ENCODE measurements at regions not wholly inside any gene's neighbourhood (a gene's known extent, or its start where the extent isn't known, plus 50 kb on each side); places are given as distances from the start of the nearest gene placed in this dataset.

DNA sequence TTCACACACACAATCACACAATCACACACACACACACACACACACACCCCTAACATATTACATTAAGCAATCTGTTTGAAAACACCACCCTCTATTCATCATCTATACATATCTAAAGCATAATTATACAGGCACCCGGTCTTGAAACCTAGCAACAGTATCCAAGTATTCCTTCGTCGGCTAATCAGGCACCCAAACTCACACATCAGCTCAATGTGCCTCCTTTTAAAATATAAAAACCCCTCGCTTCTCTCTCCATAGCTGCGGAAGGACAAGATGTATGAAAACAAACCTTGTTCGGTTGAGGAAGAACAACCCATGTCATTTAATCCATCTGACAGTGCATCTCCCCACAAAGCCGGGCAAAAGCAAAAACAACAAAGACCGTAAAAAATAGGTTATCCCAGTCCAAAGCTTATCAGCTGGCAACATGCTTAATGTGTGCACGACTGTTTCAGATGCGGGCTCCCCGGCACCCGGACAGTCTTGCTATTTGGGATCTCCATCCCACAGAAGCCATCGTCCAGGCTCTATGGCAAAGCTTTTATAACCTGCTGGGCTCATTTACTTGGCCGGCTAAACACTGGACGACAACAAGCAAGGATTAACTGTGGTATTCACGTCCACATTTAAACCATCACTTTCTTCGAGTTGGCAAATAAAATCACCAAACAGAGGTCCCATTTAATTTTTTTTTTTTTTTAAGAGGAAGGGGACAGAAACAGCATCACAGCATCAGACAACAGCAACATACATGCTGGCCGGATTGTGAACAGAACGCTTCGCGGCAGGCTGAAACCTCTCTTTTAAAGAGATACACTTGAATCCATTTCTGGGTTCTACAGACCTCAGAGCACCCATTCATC, 365.5 kb downstream of the SHANK2 start:
- 84% methylated on average over 21 of the region's 21 CpGs for WGBS (ENCODE audit: insufficient coverage, low coverage, low lambda C conversion rate, missing lambda C conversion rate)
- DNase-seq (no peak), ATAC-seq (no peak)
- H3K4me3 ChIP-seq: no peak overlapping the region
- intact Hi-C loops (cut with DNase I): no loop called here
- H3K27ac ChIP-seq: no peak overlapping the region
- no peaks in the 10 kb centered on the region for H3K27me3 ChIP-seq
- TF ChIP-seq POLR2A (IDR thresholded peaks at IDR 0.05): no peak
- TF ChIP-seq, protein P1, sequence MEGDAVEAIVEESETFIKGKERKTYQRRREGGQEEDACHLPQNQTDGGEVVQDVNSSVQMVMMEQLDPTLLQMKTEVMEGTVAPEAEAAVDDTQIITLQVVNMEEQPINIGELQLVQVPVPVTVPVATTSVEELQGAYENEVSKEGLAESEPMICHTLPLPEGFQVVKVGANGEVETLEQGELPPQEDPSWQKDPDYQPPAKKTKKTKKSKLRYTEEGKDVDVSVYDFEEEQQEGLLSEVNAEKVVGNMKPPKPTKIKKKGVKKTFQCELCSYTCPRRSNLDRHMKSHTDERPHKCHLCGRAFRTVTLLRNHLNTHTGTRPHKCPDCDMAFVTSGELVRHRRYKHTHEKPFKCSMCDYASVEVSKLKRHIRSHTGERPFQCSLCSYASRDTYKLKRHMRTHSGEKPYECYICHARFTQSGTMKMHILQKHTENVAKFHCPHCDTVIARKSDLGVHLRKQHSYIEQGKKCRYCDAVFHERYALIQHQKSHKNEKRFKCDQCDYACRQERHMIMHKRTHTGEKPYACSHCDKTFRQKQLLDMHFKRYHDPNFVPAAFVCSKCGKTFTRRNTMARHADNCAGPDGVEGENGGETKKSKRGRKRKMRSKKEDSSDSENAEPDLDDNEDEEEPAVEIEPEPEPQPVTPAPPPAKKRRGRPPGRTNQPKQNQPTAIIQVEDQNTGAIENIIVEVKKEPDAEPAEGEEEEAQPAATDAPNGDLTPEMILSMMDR (IDR thresholded peaks at IDR 0.05): no peak
- H3K36me3 ChIP-seq: no peaks in the 10 kb centered on the region
- H3K4me1 ChIP-seq: no peaks in the 10 kb centered on the region
- no peaks in the 10 kb centered on the region for H3K9me3 ChIP-seq

DNA sequence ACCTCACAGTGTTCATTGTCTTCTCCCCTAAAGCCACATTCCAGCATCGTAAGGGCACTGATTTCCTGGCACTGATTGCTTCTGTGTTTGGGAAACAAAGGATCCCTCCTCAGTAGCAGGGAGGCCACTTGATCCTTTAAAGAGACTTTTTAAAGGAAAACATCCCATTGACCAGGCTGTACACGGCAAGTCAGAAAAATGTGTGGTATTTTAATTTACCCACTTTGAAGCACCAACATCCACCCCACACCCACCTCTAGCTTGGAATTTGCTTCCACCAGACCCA, 364.9 kb downstream of the SHANK2 start:
- no peaks in the 10 kb centered on the region for H3K4me1 ChIP-seq
- ATAC-seq (no peak), DNase-seq (no peak)
- H3K36me3 ChIP-seq: no peaks in the 10 kb centered on the region
- H3K27me3 ChIP-seq: no peaks in the 10 kb centered on the region
- H3K4me3 ChIP-seq: no peak overlapping the region
- intact Hi-C loops (cut with DNase I): no loop called here
- H3K27ac ChIP-seq: no peak overlapping the region
- H3K9me3 ChIP-seq: no peaks in the 10 kb centered on the region
- WGBS (ENCODE audit: insufficient coverage, low coverage, low lambda C conversion rate, missing lambda C conversion rate): 29% methylated on average over 2 of the region's 2 CpGs
- TF ChIP-seq POLR2A (IDR thresholded peaks at IDR 0.05): no peak
- TF ChIP-seq, protein P1 (IDR thresholded peaks at IDR 0.05): no peak

DNA sequence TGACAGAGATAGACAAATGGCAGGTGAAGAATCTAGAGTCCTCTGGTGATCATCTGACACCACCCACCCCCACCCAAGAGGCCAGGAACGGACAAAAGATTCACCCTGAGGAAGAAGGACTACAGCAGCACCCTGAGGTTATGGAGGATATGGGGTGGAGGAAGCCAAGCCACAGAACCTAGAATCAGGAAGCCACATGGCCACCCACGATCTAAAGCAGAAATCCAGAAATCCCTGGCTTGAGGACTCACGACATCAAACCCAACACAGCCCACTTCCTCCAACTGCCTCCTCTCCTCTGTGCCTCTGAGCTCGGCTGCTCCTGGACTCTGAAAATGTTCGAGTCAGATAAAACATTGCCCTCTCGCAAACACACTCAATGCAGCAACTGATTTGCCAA, 364.3 kb downstream of the SHANK2 start:
- Histone ChIP-seq H3K4me1 (no peaks in the 10 kb centered on the region), H3K27me3 (no peaks in the 10 kb centered on the region)

DNA sequence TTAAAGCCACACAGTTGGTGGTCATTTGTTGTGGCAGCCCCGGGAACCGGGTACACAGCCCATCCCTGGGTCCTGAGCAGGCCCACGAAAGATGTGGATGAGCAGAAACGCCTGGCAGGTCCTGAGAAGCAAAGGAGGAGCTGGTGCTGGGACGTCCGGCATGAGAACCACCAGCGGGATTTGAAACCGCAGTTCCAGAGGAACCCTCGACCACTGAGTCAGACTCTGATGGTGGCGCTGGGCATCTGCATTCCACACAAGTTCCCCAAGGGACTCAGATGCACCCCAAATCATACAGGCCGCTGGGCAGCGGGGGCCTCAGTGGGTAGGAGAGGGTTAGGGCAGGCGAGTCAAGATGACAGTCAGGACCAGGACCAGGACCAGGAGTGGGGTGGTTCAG, 363.0 kb downstream of the SHANK2 start:
- 90% methylated on average over 2 of the region's 13 CpGs for whole genome bisulfite sequencing (ENCODE audit: insufficient coverage, low coverage, low lambda C conversion rate, missing lambda C conversion rate)
- TF ChIP-seq POLR2A (IDR thresholded peaks at IDR 0.05): no peak
- TF ChIP-seq, protein P1 (IDR thresholded peaks at IDR 0.05): no peak
- no peak overlapping the region for H3K27ac ChIP-seq
- H3K27me3 ChIP-seq: no peaks in the 10 kb centered on the region
- no peaks in the 10 kb centered on the region for H3K9me3 ChIP-seq
- H3K4me3 ChIP-seq: no peak overlapping the region
- intact Hi-C loops (cut with DNase I): no loop called here
- no peaks in the 10 kb centered on the region for H3K36me3 ChIP-seq
- H3K4me1 ChIP-seq: no peaks in the 10 kb centered on the region
- no peak for DNase-seq
- ATAC-seq: no peak

More for the DNA sequence above, 364.3 kb downstream of the SHANK2 start:
- no peak for TF ChIP-seq POLR2A (IDR thresholded peaks at IDR 0.05)
- TF ChIP-seq, protein P1 (IDR thresholded peaks at IDR 0.05): no peak
- intact Hi-C loops (cut with DNase I): no loop called here
- Histone ChIP-seq H3K4me3 (no peak overlapping the region), H3K9me3 (no peaks in the 10 kb centered on the region), H3K36me3 (no peaks in the 10 kb centered on the region), H3K27ac (no peak overlapping the region)
- no peak for DNase-seq
- no peak for ATAC-seq
- WGBS (ENCODE audit: insufficient coverage, low coverage, low lambda C conversion rate, missing lambda C conversion rate): 67% methylated on average over 4 of the region's 6 CpGs
